NT2/D1 (cell line): ENCODE measurements at regions not wholly inside any gene's neighbourhood (a gene's known extent, or its start where the extent isn't known, plus 50 kb on each side); places are given as distances from the start of the nearest gene placed in this dataset.

ENCODE experiments used
- SUZ12 ChIP-seq: IDR thresholded peaks from 2 replicates; pipeline ENCODE4 v1.6.1; 2011; ENCODE audit not compliant: insufficient read length, insufficient read depth; ENCODE audit errors: extremely low read depth
- YY1 ChIP-seq: IDR thresholded peaks from 2 replicates; pipeline ENCODE4 v1.6.1; 2011; ENCODE audit not compliant: insufficient read length, insufficient read depth

DNA sequence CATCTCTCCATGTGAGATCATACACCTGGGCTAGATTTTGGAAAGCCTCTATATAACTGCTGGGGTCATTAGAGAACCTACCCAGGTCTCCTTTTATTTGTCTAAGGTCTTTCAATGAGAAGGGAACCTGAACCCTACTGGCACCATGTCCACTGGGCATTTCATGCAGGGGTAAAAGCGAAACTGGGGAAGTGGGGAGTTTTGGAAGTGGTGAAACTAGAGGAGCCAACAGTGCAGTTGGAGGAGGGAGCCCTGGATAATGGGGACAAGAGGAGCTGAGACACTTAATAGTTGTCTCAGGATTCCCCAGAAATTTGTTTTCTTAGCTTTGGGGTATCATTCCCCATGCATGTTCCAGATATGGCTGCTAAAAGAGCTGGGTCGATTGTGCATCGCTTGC lies 169.0 kb upstream of the NREP start:
- no peak for TF ChIP-seq SUZ12
- TF ChIP-seq YY1 = no peak
